Gastrocnemius medialis (tissue), 4 donors: ENCODE measurements at regions not wholly inside any gene's neighbourhood (a gene's known extent, or its start where the extent isn't known, plus 50 kb on each side); places are given as distances from the start of the nearest gene placed in this dataset.

Source experiments
- CTCF ChIP-seq, 5 experiments: fragments of 450-650 bp in 3 of 5; fragments of 200-600 bp in 2 of 5; sonication (generic) in 2 of 5; IDR thresholded peaks in 4 of 5; conservative IDR thresholded peaks in 1 of 5; 1 replicate in 4 of 5; 2 replicates in 1 of 5; pipeline ENCODE4 v1.5.1; 2016 to 2019; ENCODE audit warnings: antibody characterized with exemption in 5 of 5, mild to moderate bottlenecking in 3 of 5, moderate library complexity in 3 of 5
- POLR2A ChIP-seq, 2 donors: fragments of 450-650 bp; IDR thresholded peaks; one replicate each; pipeline ENCODE4 v1.6.1; 2017; ENCODE audit warnings: antibody characterized with exemption in 2 of 2, mild to moderate bottlenecking in 2 of 2, moderate library complexity in 2 of 2

GRCh38 chr4:123987408-123987807 is 590.8 kb downstream of the SPRY1 start:
- TF ChIP-seq CTCF (IDR thresholded peaks at IDR 0.05 in 4 of 5, conservative IDR thresholded peaks at IDR 0.05 in 1 of 5) (no peak), POLR2A (IDR thresholded peaks at IDR 0.05) (no peak)
